ENCODE measurements at regions not wholly inside any gene's neighbourhood (a gene's known extent, or its start where the extent isn't known, plus 50 kb on each side); places are given as distances from the start of the nearest gene placed in this dataset.

GRCh38 chr6:167565884-167566599, 241.2 kb downstream of the TTLL2 start (continued):
- TF ChIP-seq KDM2A (CRISPR knock-in tag; IDR thresholded peaks at IDR 0.05; ENCODE audit: borderline replicate concordance, low read depth) (peak; percentile 43; the same call in 1 of the 2 replicates), NR2C2 (CRISPR knock-in tag; IDR thresholded peaks at IDR 0.05; ENCODE audit: borderline replicate concordance) (no peak), FOXP1 (IDR thresholded peaks at IDR 0.05) (no peak), FOXP1 (CRISPR knock-in tag; IDR thresholded peaks at IDR 0.05) (no peak), PBX2 (CRISPR knock-in tag; IDR thresholded peaks at IDR 0.05) (no peak), SP5 (CRISPR knock-in tag; IDR thresholded peaks at IDR 0.05; ENCODE audit: borderline replicate concordance, low read depth) (peak; percentile 69), REL (CRISPR knock-in tag; conservative IDR thresholded peaks at IDR 0.05) (no peak), ZNF720 (CRISPR knock-in tag; IDR thresholded peaks at IDR 0.05) (no peak), ZNF576 (CRISPR knock-in tag; IDR thresholded peaks at IDR 0.05) (no peak), TAF15 (IDR thresholded peaks at IDR 0.05; ENCODE audit: low read depth, low read length, poor library complexity, severe bottlenecking) (no peak), ZNF350 (CRISPR knock-in tag; IDR thresholded peaks at IDR 0.05; ENCODE audit: borderline replicate concordance, low read depth) (0 out of 2 replicates have a peak, but pooled peaks have one; percentile 7), ZIK1 (CRISPR knock-in tag; IDR thresholded peaks at IDR 0.05; ENCODE audit: borderline replicate concordance, low read depth) (no peak), ZNF296 (CRISPR knock-in tag; conservative IDR thresholded peaks at IDR 0.05) (peak; percentile 67; the same call in 1 of the 2 replicates), HMGXB4 (CRISPR knock-in tag; IDR thresholded peaks at IDR 0.05; ENCODE audit: borderline replicate concordance in 1 of 2, low read depth in 1 of 2) (no peak), BCLAF1 (IDR thresholded peaks at IDR 0.05) (no peak), USF2 (IDR thresholded peaks at IDR 0.05; ENCODE audit: low read depth, low read length) (no peak; the same call in 1 of the 2 replicates), USF2 (CRISPR knock-in tag; IDR thresholded peaks at IDR 0.05; ENCODE audit: borderline replicate concordance) (peak; percentile 53; the same call in 1 of the 2 replicates), STAT5B (CRISPR knock-in tag; IDR thresholded peaks at IDR 0.05) (no peak), ZBTB43 (CRISPR knock-in tag; conservative IDR thresholded peaks at IDR 0.05) (no peak), ETV5 (CRISPR knock-in tag; IDR thresholded peaks at IDR 0.05; ENCODE audit: borderline replicate concordance) (peak; percentile 47; the same call in 1 of the 2 replicates)
